B cell (primary cell): ENCODE measurements at regions not wholly inside any gene's neighbourhood (a gene's known extent, or its start where the extent isn't known, plus 50 kb on each side); places are given as distances from the start of the nearest gene placed in this dataset.

Experiments used
- ATAC-seq: fragments of 200-7000 bp; cut with Tn5 transposase; one replicate; pipeline ENCODE4 v1.10.0; 2021; ENCODE audit warnings: low read depth, mild to moderate bottlenecking, moderate number of reproducible peaks, moderate library complexity
- CTCF ChIA-PET: fragments of 350-600 bp; sonication (Branson Sonifier 250); formaldehyde crosslinking; loops from one replicate; lab custom pipeline; 2021; ENCODE audit warnings: antibody characterized with exemption, inconsistent platforms; lab: Charles Lee
- POLR2A ChIA-PET: fragments of 350-600 bp; sonication (Branson Sonifier 250); formaldehyde crosslinking; loops from one replicate; lab custom pipeline; 2021; ENCODE audit warnings: antibody characterized with exemption; lab: Charles Lee
- DNase-seq: peaks from one replicate; pipeline ENCODE4 v3.0.0; 2013
- H2AFZ ChIP-seq: 2 replicates; pipeline ENCODE4 v1.6.1; 2012; ENCODE audit warnings: mild to moderate bottlenecking, low read depth, low read length; ENCODE audit not compliant: insufficient read depth, poor library complexity, severe bottlenecking
- H3K27ac ChIP-seq, 2 donors: 1 replicate in 1 of 2; 2 replicates in 1 of 2; pipeline ENCODE4 v1.5.1; 2012 to 2013; ENCODE audit warnings: low read length in 2 of 2, mild to moderate bottlenecking in 2 of 2, moderate library complexity in 1 of 2
- H3K27me3 ChIP-seq, 4 experiments: fragments of 200-600 bp in 1 of 4; sonication (generic) in 1 of 4; replicated peaks in 1 of 4; 1 replicate in 2 of 4; 2 replicates in 2 of 4; pipeline versions ENCODE4 v1.6.1 to v1.7.0; 2013 to 2016; ENCODE audit warnings: low read length in 3 of 4, mild to moderate bottlenecking in 2 of 4, mixed read lengths in 1 of 4, moderate library complexity in 1 of 4; ENCODE audit not compliant: insufficient read depth in 4 of 4, control insufficient read depth in 3 of 4; ENCODE audit errors: control extremely low read depth in 1 of 4
- H3K36me3 ChIP-seq, 2 experiments: replicated peaks in 1 of 2; 1 replicate in 1 of 2; 2 replicates in 1 of 2; pipeline versions ENCODE4 v1.6.1 to v1.7.1; 2013; ENCODE audit warnings: low read length in 1 of 2; ENCODE audit not compliant: insufficient read depth in 2 of 2, control insufficient read depth in 1 of 2; ENCODE audit errors: control extremely low read depth in 1 of 2, extremely low read depth in 1 of 2
- H3K4me1 ChIP-seq, 2 donors: fragments of 200-600 bp in 1 of 2; sonication (generic) in 1 of 2; 1 replicate in 1 of 2; 2 replicates in 1 of 2; pipeline versions ENCODE4 v1.5.1 to v1.6.1; 2013 to 2017; ENCODE audit warnings: low read length in 2 of 2; ENCODE audit not compliant: control insufficient read depth in 2 of 2, insufficient read depth in 2 of 2
- H3K4me2 ChIP-seq: replicated peaks from 2 replicates; pipeline ENCODE3; 2012; ENCODE audit warnings: mild to moderate bottlenecking, low read depth, low read length; ENCODE audit not compliant: poor library complexity, severe bottlenecking
- H3K4me3 ChIP-seq, 5 experiments: fragments of 200-600 bp in 1 of 5; sonication (generic) in 1 of 5; 1 replicate in 3 of 5; 2 replicates in 2 of 5; pipeline versions ENCODE4 v1.5.1 to v1.7.0; 2011 to 2016; ENCODE audit warnings: low read length in 4 of 5, mild to moderate bottlenecking in 4 of 5, low read depth in 2 of 5, control low read depth in 1 of 5, moderate library complexity in 1 of 5; ENCODE audit not compliant: insufficient read depth in 1 of 5; ENCODE audit errors: control extremely low read depth in 1 of 5, extremely low read depth in 1 of 5
- H3K79me2 ChIP-seq: fragments of 200-600 bp; sonication (generic); one replicate; pipeline ENCODE4 v1.6.0; 2016; ENCODE audit warnings: low read length; ENCODE audit not compliant: control insufficient read depth, insufficient read depth
- H3K9ac ChIP-seq: fragments of 200-600 bp; sonication (generic); 2 replicates; pipeline ENCODE4 v1.6.1; 2017; ENCODE audit warnings: mild to moderate bottlenecking, low read length, moderate library complexity
- H3K9me3 ChIP-seq, 3 donors: one replicate each; pipeline versions ENCODE4 v1.6.1 to v1.7.1; 2013; ENCODE audit warnings: low read length in 2 of 3; ENCODE audit not compliant: control insufficient read depth in 2 of 3, insufficient read depth in 1 of 3; ENCODE audit errors: control extremely low read depth in 1 of 3
- H4K20me1 ChIP-seq: 2 replicates; pipeline ENCODE4 v1.6.0; 2012; ENCODE audit warnings: mild to moderate bottlenecking, low read length; ENCODE audit not compliant: insufficient read depth, control insufficient read depth, poor library complexity, severe bottlenecking
- H3K27ac Mint-ChIP-seq: one replicate; pipeline ENCODE4 v1.8.0; 2021; ENCODE audit warnings: mixed read lengths
- H3K27me3 Mint-ChIP-seq: one replicate; pipeline ENCODE4 v1.8.0; 2021; ENCODE audit warnings: mixed read lengths
- H3K4me1 Mint-ChIP-seq: one replicate; pipeline ENCODE4 v1.8.0; 2021; ENCODE audit warnings: mixed read lengths
- H3K4me3 Mint-ChIP-seq: one replicate; pipeline ENCODE4 v1.8.0; 2021; ENCODE audit warnings: mixed read lengths
- H3K9me3 Mint-ChIP-seq: one replicate; pipeline ENCODE4 v1.8.0; 2022; ENCODE audit warnings: mixed read lengths; ENCODE audit not compliant: insufficient read depth
- EZH2 ChIP-seq: IDR thresholded peaks from 2 replicates; pipeline ENCODE4 v1.6.1; 2012; ENCODE audit warnings: borderline replicate concordance, low read depth, mild to moderate bottlenecking, moderate library complexity, low read length; ENCODE audit not compliant: insufficient read depth, poor library complexity, severe bottlenecking
- WGBS: methylation state at CpG from one replicate; pipeline ENCODE4 v1.1.5; 2013; ENCODE audit warnings: missing lambda C conversion rate; ENCODE audit not compliant: insufficient coverage; 5-methylcytosine and 5-hydroxymethylcytosine counted together
- intact Hi-C: fragments of 100-400 bp; cut with micrococcal nuclease; formaldehyde crosslinking; loops from one replicate; pipeline ENCODE4 v1.10.0; 2022
- TF ChIP-seq, protein P1 (sequence below): fragments of 200-600 bp; IDR thresholded peaks from one replicate; pipeline ENCODE4 v1.8.0; 2022; ENCODE audit warnings: antibody characterized with exemption, mild to moderate bottlenecking

DNA sequence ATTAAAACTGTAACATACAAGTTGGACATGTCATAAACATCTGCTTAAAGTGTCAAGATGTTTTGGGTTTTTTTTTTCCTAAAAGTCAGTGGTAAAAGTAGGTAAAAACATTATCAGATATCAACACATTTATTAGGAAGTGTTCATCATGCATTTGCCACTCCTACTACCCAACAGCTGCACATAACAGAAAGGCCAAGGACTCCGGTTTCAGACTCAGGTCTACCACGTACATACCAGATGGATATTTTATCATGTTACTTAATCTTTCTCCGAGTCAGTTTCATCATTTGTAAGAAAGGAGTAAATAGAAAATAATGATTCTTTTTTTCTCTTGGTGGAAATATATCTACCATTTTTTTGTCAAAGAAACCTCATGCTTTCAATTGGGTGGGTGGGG, 192.3 kb downstream of the UBE2E3 start:
- H3K27ac ChIP-seq, result no peak overlapping the region
- H3K27me3 ChIP-seq, result no peaks in the 10 kb centered on the region
- H3K4me3 ChIP-seq, result no peak overlapping the region
- no peaks in the 10 kb centered on the region for H4K20me1 ChIP-seq
- H3K9ac ChIP-seq, result no peak overlapping the region
- intact Hi-C loops, result loop anchor here (10.0 kb wide), 1 partner anchor 722 kb away; the partner anchor contains the start of gene ITPRID2
- peaks cover 3% of the 10 kb centered on the region for H3K4me1 Mint-ChIP-seq
- no peak for TF ChIP-seq EZH2
- TF ChIP-seq, protein P1, sequence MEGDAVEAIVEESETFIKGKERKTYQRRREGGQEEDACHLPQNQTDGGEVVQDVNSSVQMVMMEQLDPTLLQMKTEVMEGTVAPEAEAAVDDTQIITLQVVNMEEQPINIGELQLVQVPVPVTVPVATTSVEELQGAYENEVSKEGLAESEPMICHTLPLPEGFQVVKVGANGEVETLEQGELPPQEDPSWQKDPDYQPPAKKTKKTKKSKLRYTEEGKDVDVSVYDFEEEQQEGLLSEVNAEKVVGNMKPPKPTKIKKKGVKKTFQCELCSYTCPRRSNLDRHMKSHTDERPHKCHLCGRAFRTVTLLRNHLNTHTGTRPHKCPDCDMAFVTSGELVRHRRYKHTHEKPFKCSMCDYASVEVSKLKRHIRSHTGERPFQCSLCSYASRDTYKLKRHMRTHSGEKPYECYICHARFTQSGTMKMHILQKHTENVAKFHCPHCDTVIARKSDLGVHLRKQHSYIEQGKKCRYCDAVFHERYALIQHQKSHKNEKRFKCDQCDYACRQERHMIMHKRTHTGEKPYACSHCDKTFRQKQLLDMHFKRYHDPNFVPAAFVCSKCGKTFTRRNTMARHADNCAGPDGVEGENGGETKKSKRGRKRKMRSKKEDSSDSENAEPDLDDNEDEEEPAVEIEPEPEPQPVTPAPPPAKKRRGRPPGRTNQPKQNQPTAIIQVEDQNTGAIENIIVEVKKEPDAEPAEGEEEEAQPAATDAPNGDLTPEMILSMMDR, result no peak
- no peak overlapping the region for H3K4me2 ChIP-seq
- ChIA-PET CTCF (interaction anchor here (1.4 kb wide), 1 partner anchor 284 kb away, joined by 3 read pairs; the partner anchor contains the start of gene ITGA4), POLR2A (no interaction called here)
- H3K36me3 ChIP-seq, result no peaks in the 10 kb centered on the region
- no CpG with 5 or more reads among the region's 3 CpGs for WGBS
- H3K27ac Mint-ChIP-seq, result no peak overlapping the region
- no peaks in the 10 kb centered on the region for H3K27me3 Mint-ChIP-seq
- no peak overlapping the region for H3K4me3 Mint-ChIP-seq
- H3K9me3 ChIP-seq, result peaks cover 0 to 3% (median 0%) of the 10 kb centered on the region in 3 donors
- H3K79me2 ChIP-seq, result no peaks in the 10 kb centered on the region
- ATAC-seq, result no peak
- peaks cover 1% of the 10 kb centered on the region for H3K9me3 Mint-ChIP-seq
- H2AFZ ChIP-seq, result no peak overlapping the region
- no peak for DNase-seq
- no peaks in the 10 kb centered on the region for H3K4me1 ChIP-seq

DNA sequence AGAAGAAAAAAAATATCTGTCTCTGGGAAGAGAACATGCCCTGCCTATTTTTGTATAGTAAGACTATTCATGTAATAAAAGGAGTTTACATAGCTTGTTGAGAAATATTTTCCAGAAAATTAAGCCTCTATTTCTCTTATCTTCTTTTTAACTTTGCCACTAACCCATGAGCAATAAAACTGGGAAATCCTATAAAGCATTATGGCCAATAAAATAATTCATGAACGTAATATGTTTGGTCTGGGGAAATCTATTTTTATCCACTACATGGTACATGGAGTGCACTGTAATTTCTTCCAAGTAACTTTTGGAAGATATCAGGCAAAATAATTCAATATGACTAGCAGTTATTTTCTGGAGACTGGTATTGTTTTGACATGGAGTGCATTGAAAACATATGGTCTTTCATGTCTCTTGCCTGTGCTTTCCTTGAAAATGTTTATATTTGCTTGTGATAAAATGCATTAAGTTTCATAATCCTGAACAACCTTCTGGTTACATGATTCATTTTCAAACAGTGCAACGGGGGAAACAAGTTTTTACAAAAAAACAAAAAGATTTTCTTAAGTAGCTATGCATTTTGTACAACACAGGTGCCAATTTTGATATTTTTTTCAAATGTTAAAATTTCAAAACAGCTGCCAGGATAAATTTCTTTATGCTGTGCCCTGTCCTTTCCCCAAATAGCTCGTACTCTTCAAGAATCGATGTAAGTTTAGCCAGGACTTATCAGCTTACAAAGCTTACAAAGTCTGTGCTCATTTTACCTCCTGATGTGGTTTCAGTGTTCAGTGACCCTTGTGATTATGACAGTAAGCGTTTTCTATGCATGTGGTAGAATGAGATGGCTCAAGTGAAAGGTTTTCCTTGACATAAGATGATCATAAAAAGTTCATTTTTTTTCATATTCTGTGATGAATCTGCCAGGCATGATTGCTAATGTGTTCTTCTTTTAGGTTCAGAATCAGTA, 194.5 kb downstream of the UBE2E3 start:
- peaks cover 5% of the 10 kb centered on the region for H3K4me1 Mint-ChIP-seq
- no peaks in the 10 kb centered on the region for H3K4me1 ChIP-seq

More for the DNA sequence above, 194.5 kb downstream of the UBE2E3 start:
- no peaks in the 10 kb centered on the region for H3K9me3 Mint-ChIP-seq
- Histone ChIP-seq H3K79me2 (no peaks in the 10 kb centered on the region), H3K36me3 (no peaks in the 10 kb centered on the region), H2AFZ (no peak overlapping the region), H3K9ac (no peak overlapping the region), H3K4me2 (no peak overlapping the region), H4K20me1 (no peaks in the 10 kb centered on the region), H3K9me3 (no peaks in the 10 kb centered on the region), H3K4me3 (no peak overlapping the region), H3K27ac (no peak overlapping the region), H3K27me3 (no peaks in the 10 kb centered on the region)
- intact Hi-C loops, result loop anchor here (5.0 to 10.0 kb wide), 2 partner anchors 127 to 720 kb away; partner anchors contain the start of gene ITPRID2
- ChIA-PET POLR2A (no interaction called here), CTCF (interaction anchor here (0.7 kb wide), 1 partner anchor 54 kb away, joined by 3 read pairs; no protein-coding TSS in a partner anchor)
- WGBS, result no CpG with 5 or more reads among the region's 5 CpGs
- H3K27me3 Mint-ChIP-seq, result no peaks in the 10 kb centered on the region
- no peak overlapping the region for H3K4me3 Mint-ChIP-seq
- DNase-seq, result no peak
- H3K27ac Mint-ChIP-seq, result no peak overlapping the region
- ATAC-seq, result no peak
- TF ChIP-seq, protein P1, result no peak
- no peak for TF ChIP-seq EZH2
